Activated CD4-positive, alpha-beta memory T cell treated with anti-CD3 and anti-CD28 coated beads for 36 hours (primary cell): ENCODE measurements at regions not wholly inside any gene's neighbourhood (a gene's known extent, or its start where the extent isn't known, plus 50 kb on each side); places are given as distances from the start of the nearest gene placed in this dataset.
"Not testable (repeated sequence)": the region's sequence is repeated elsewhere in the genome, so short reads cannot be mapped to it uniquely, and the experiment has no call there.

Experiments
- CTCF ChIA-PET: fragments of 350-600 bp; sonication (Branson Sonifier 250); formaldehyde crosslinking; loops from one replicate; lab custom pipeline; 2021; ENCODE audit warnings: antibody characterized with exemption, inconsistent platforms; lab: Charles Lee
- POLR2A ChIA-PET: fragments of 350-600 bp; sonication (Branson Sonifier 250); formaldehyde crosslinking; loops from one replicate; lab custom pipeline; 2021; ENCODE audit warnings: antibody characterized with exemption; lab: Charles Lee
- DNase-seq: peaks from one replicate; pipeline ENCODE4 v3.0.0-alpha.2; 2020
- H3K27ac Mint-ChIP-seq: one replicate; pipeline ENCODE4 v1.8.0; 2021; ENCODE audit warnings: mixed read lengths
- H3K27me3 Mint-ChIP-seq: one replicate; pipeline ENCODE4 v1.8.0; 2021; ENCODE audit warnings: mixed read lengths
- H3K36me3 Mint-ChIP-seq: one replicate; pipeline ENCODE4 v1.8.0; 2021; ENCODE audit warnings: mixed read lengths
- H3K4me1 Mint-ChIP-seq: one replicate; pipeline ENCODE4 v1.8.0; 2021; ENCODE audit warnings: low read depth, mixed read lengths
- H3K4me3 Mint-ChIP-seq: one replicate; pipeline ENCODE4 v1.8.0; 2021; ENCODE audit warnings: mild to moderate bottlenecking, mixed read lengths
- H3K9me3 Mint-ChIP-seq: one replicate; pipeline ENCODE4 v1.8.0; 2021; ENCODE audit warnings: mixed read lengths
- intact Hi-C: fragments of 100-400 bp; cut with micrococcal nuclease; formaldehyde crosslinking; loops from one replicate; pipeline ENCODE4 v1.15.1; 2023

GRCh38 chr15:25088261-25088790, 133.5 kb downstream of the SNRPN start:
- ChIA-PET POLR2A (no interaction called here), CTCF (no interaction called here)
- peaks cover 97% of the 10 kb centered on the region for H3K9me3 Mint-ChIP-seq
- H3K27ac Mint-ChIP-seq: no peak overlapping the region
- no peak for DNase-seq
- no peaks in the 10 kb centered on the region for H3K27me3 Mint-ChIP-seq
- no peaks in the 10 kb centered on the region for H3K4me1 Mint-ChIP-seq
- intact Hi-C loops: no loop called here
- H3K36me3 Mint-ChIP-seq: peaks cover 100% of the 10 kb centered on the region
- no peak overlapping the region for H3K4me3 Mint-ChIP-seq

DNA sequence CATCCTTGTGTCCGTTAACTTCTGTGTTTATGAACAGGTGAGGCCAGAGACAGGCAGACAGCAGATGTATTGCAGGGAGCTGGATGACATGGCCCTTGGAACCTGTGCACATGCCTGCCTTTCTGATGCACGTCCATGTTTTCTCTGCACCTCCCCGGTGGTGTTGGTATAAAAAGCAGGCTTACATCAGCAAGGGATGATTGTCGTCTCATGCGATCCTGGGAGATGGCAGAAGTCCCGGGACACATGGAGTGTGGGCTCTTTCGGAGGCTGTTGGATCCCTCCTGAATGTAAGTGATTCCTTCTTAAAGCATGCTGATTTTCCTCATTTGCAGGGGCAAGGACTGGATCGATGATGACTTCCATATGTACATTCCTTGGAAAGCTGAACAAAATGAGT, 134.8 kb downstream of the SNRPN start:
- Mint-ChIP-seq H3K4me3 (no peak overlapping the region), H3K36me3 (peaks cover 99% of the 10 kb centered on the region), H3K9me3 (peaks cover 96% of the 10 kb centered on the region), H3K27ac (no peak overlapping the region), H3K4me1 (no peaks in the 10 kb centered on the region), H3K27me3 (no peaks in the 10 kb centered on the region)
- ChIA-PET CTCF (no interaction called here), POLR2A (no interaction called here)
- no peak for DNase-seq
- intact Hi-C loops: no loop called here

DNA sequence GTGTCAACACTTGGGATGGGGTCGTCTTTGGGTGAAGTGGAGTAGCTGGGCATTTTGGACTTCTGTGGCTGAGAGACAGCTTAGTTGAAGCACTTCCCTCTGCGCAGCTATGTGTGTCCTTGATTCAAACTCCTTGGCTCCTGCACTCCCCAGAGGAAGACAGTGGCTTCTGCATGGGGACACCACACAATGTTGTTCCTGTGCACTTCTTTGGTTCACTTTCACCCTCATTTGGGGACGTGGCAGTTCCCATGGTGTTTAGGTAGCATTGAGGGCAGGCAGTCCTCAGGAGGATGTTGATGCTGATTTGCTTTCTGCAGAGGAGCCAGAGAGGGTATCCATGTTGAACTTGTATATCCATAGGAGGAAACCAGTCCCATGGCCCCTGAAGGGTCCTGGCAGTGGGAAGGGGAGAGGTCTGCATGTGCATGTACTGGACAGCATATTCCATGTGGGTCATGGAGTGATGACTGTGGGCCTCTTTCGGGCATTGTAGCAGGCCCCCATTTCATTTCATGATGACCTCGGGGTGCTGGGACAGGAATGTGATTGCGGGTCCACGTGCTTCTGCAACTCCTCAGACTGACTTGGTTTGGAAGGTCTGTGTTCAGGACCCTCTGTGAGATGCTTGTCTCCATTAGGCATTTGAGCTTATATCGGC, 135.4 kb downstream of the SNRPN start:
- H3K4me3 Mint-ChIP-seq: no peak overlapping the region
- no peak overlapping the region for H3K27ac Mint-ChIP-seq
- ChIA-PET CTCF (no interaction called here), POLR2A (no interaction called here)
- peaks cover 99% of the 10 kb centered on the region for H3K36me3 Mint-ChIP-seq
- no peaks in the 10 kb centered on the region for H3K27me3 Mint-ChIP-seq
- no peak for DNase-seq
- no peaks in the 10 kb centered on the region for H3K4me1 Mint-ChIP-seq
- intact Hi-C loops: no loop called here
- H3K9me3 Mint-ChIP-seq: peaks cover 96% of the 10 kb centered on the region

- ChIA-PET CTCF (no interaction called here), POLR2A (no interaction called here)
- peaks cover 96% of the 10 kb centered on the region for H3K36me3 Mint-ChIP-seq
- no peak for DNase-seq
- no peaks in the 10 kb centered on the region for H3K4me1 Mint-ChIP-seq
- H3K27me3 Mint-ChIP-seq: no peaks in the 10 kb centered on the region
- intact Hi-C loops: no loop called here
- peaks cover 92% of the 10 kb centered on the region for H3K9me3 Mint-ChIP-seq
- H3K4me3 Mint-ChIP-seq: no peak overlapping the region
- H3K27ac Mint-ChIP-seq: no peak overlapping the region
Observed at GRCh38 chr15:25091421-25092158, 136.8 kb downstream of the SNRPN start.

DNA sequence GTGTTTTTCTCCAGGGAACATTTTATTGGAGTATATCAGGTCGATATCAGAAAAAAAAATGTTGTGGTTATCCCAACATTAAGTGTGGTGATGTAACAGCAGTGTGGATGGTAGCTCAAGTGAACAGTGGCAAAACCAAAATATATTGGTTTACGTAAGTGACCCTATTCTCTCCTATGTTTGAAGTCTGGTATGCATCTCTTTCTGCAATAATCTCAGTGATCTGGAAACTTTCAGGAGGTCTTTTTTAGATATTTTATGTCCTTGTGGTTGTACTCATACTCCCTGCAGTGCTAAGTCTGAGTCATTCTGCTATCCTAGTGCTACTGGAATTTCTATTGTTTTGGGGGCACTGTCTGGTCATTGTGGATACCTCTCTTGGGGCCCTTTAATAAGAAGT, 137.9 kb downstream of the SNRPN start:
- intact Hi-C loops: no loop called here

DNA sequence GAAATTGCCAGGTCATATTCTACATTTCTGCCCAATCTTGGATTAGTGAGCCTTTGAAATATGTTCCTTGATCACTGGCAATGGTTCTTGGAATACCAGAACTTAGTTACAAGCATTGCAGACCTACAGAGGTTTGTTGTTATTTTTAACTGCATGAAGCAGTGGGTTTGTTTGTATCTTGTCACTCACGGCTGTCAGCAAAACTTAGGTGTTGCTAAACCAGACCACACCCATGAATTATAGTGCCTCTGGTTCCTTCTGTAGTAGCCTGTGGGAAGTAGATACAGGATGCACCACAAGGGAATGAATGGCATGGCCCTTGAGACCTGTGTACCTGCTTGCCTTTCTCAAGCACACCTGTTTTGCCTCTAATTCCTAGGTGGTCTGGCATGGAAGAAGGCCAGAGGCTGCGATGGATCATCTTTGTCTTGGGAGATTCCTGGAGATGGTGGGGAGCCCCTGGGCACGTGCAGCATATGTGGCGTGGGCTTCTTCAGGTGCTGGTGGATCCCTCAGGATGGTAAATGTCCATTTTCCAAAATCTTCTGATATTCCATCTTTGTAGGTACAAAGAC, 138.8 kb downstream of the SNRPN start:
- peaks cover 87% of the 10 kb centered on the region for H3K9me3 Mint-ChIP-seq
- no peak for DNase-seq
- H3K27ac Mint-ChIP-seq: no peak overlapping the region
- ChIA-PET POLR2A (no interaction called here), CTCF (no interaction called here)
- H3K4me1 Mint-ChIP-seq: no peaks in the 10 kb centered on the region
- intact Hi-C loops: no loop called here
- no peaks in the 10 kb centered on the region for H3K27me3 Mint-ChIP-seq
- H3K4me3 Mint-ChIP-seq: no peak overlapping the region
- H3K36me3 Mint-ChIP-seq: peaks cover 93% of the 10 kb centered on the region

More for the DNA sequence above, 137.9 kb downstream of the SNRPN start:
- CTCF ChIA-PET: no interaction called here
- Mint-ChIP-seq H3K36me3 (peaks cover 95% of the 10 kb centered on the region), H3K9me3 (peaks cover 90% of the 10 kb centered on the region), H3K4me3 (no peak overlapping the region), H3K27me3 (no peaks in the 10 kb centered on the region), H3K4me1 (no peaks in the 10 kb centered on the region), H3K27ac (no peak overlapping the region)
- no peak for DNase-seq
- POLR2A ChIA-PET: no interaction called here

GRCh38 chr15:25094066-25094465, 139.3 kb downstream of the SNRPN start:
- intact Hi-C loops: no loop called here
- POLR2A ChIA-PET: no interaction called here
- Mint-ChIP-seq H3K36me3 (peaks cover 93% of the 10 kb centered on the region), H3K27ac (no peak overlapping the region), H3K9me3 (peaks cover 86% of the 10 kb centered on the region), H3K4me3 (no peak overlapping the region), H3K4me1 (no peaks in the 10 kb centered on the region), H3K27me3 (no peaks in the 10 kb centered on the region)
- CTCF ChIA-PET: no interaction called here
- no peak for DNase-seq

GRCh38 chr15:25094519-25094918, 139.7 kb downstream of the SNRPN start:
- H3K27ac Mint-ChIP-seq: no peak overlapping the region
- ChIA-PET POLR2A (no interaction called here), CTCF (no interaction called here)
- DNase-seq: no peak
- H3K9me3 Mint-ChIP-seq: peaks cover 86% of the 10 kb centered on the region
- no peaks in the 10 kb centered on the region for H3K4me1 Mint-ChIP-seq
- peaks cover 93% of the 10 kb centered on the region for H3K36me3 Mint-ChIP-seq
- intact Hi-C loops: no loop called here
- no peak overlapping the region for H3K4me3 Mint-ChIP-seq
- no peaks in the 10 kb centered on the region for H3K27me3 Mint-ChIP-seq

DNA sequence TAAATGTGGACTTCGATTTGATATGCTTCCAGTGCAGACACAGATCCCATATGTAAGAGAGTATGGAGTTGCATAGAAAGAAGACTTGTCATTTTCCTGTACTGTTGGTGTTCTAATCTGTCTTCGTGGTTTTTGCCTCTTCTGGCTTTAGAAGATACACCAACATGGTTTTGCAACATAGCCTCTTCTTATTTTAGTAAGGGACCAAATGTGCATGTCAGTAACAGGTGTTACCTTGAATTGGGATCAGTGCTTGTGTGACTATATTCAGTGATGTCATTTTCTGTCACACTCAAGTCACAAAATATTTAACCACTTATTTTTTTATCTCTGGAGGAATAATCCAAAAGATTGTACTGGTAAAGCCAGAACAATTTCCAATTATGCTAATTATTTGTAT, 140.4 kb downstream of the SNRPN start:
- Mint-ChIP-seq H3K4me3 (no peak overlapping the region), H3K27ac (no peak overlapping the region), H3K27me3 (no peaks in the 10 kb centered on the region), H3K36me3 (peaks cover 93% of the 10 kb centered on the region), H3K4me1 (no peaks in the 10 kb centered on the region), H3K9me3 (peaks cover 85% of the 10 kb centered on the region)
- CTCF ChIA-PET: no interaction called here
- no peak for DNase-seq
- intact Hi-C loops: no loop called here
- POLR2A ChIA-PET: no interaction called here

DNA sequence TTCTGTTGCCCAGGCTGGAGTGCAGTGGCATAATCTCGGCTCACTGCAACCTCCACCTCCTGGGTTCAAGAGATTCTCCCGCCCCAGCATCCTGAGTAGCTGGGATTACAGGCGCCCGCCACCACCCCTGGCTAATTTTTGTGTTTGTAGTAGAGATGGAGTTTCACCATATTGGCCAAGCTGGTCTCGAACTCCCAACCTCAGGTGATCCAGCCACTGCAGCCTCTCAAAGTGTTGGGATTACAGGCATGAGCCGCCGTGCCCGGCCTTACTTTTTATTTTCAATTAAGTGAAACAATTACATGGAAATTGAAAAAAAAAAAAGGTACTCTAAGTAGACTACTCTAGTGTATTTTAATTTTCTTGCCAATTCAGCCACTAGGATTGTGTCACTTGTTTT, 145.2 kb downstream of the SNRPN start:
- H3K4me3 Mint-ChIP-seq, DNase-seq, H3K27ac Mint-ChIP-seq, H3K4me1 Mint-ChIP-seq, POLR2A ChIA-PET, H3K27me3 Mint-ChIP-seq, intact Hi-C loops, CTCF ChIA-PET: not testable (repeated sequence)
- Mint-ChIP-seq H3K9me3 (peaks cover 59% of the 10 kb centered on the region), H3K36me3 (peaks cover 80% of the 10 kb centered on the region)

DNA sequence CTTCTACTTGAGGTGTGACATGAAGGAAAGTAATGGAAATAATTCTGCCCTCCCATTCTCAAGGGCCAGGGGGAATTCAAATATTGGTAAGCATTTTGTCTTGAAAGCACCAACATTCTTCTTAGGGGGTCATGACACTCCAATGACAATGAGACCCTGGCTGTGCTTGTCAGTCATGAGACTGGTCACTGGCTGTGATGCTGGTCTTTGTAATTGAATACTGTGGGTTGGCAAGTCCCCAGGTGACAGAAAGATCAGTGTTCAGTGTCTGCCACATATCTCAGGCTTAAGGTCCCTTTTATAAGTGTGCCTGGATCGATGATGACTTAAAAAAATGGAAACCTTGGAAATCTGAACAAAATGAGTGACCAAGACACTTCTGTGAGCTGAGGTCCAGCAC, 151.4 kb downstream of the SNRPN start:
- intact Hi-C loops: no loop called here
- Mint-ChIP-seq H3K4me1 (no peaks in the 10 kb centered on the region), H3K36me3 (peaks cover 88% of the 10 kb centered on the region), H3K4me3 (no peak overlapping the region), H3K9me3 (peaks cover 58% of the 10 kb centered on the region), H3K27ac (no peak overlapping the region), H3K27me3 (no peaks in the 10 kb centered on the region)
- no peak for DNase-seq
- CTCF ChIA-PET: no interaction called here
- POLR2A ChIA-PET: no interaction called here

- Mint-ChIP-seq H3K4me3 (no peak overlapping the region), H3K9me3 (peaks cover 60% of the 10 kb centered on the region), H3K27me3 (no peaks in the 10 kb centered on the region), H3K27ac (no peak overlapping the region), H3K36me3 (peaks cover 12% of the 10 kb centered on the region), H3K4me1 (no peaks in the 10 kb centered on the region)
- intact Hi-C loops: no loop called here
- CTCF ChIA-PET: interaction anchor here (1.2 kb wide), 1 partner anchor 367 kb away, joined by 3 read pairs; no protein-coding TSS in a partner anchor
- DNase-seq: no peak
- POLR2A ChIA-PET: no interaction called here
Observed at GRCh38 chr15:25133804-25134203, 179.0 kb downstream of the SNRPN start.
